OCI-M2 (cell line): ENCODE measurements at regions not wholly inside any gene's neighbourhood (a gene's known extent, or its start where the extent isn't known, plus 50 kb on each side); places are given as distances from the start of the nearest gene placed in this dataset.

Experiments
- DNase-seq: peaks from one replicate; lab custom pipeline; 2025; ENCODE audit not compliant: unreplicated experiment; lab: John Stamatoyannopoulos, UW

DNA sequence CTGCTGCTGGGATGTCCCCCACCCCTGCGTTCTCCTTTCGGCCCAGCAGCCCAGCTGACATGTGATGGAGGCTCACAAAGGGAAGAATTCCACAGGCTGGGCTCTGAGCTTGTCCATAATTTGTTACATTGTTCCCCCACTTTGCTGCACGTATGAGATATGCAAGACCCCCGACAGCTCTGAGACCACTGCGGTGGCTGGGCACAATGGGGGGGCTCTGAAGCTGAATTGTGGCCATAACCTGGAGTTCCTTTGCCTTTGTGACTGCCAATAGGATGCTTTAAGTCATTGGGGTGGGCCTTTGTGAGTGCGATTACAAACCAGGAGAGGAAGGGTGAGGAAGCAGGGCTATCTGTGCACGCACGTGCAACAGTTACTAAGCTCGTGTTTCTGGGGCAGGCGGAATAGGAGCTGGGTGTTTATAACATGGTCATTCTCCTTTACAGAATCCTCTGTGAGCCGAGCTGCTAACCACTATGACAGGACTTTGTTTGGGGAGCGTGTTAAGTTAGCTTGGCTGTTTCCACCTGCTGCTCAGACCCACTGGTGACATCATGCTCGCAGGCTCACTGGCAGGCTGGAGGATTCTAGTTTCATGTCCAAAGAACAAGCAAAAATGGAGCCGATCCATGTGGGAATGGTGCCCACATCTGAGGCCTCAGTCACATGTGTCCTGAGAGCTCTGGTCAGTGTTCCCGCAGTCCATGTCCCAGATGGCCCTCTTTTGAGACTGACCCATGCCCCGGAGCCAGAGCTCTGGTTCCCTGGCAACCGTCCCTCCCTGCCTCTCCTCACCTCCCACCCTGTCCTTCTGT, 208.3 kb upstream of the SALL1 start:
- DNase-seq, result no peak

- DNase-seq, result no peak
Observed at GRCh38 chr16:51357839-51358238, 206.8 kb upstream of the SALL1 start.

GRCh38 chr16:51355875-51356274, 204.8 kb upstream of the SALL1 start:
- no peak for DNase-seq

GRCh38 chr16:51355195-51355594, 204.1 kb upstream of the SALL1 start:
- no peak for DNase-seq

DNA sequence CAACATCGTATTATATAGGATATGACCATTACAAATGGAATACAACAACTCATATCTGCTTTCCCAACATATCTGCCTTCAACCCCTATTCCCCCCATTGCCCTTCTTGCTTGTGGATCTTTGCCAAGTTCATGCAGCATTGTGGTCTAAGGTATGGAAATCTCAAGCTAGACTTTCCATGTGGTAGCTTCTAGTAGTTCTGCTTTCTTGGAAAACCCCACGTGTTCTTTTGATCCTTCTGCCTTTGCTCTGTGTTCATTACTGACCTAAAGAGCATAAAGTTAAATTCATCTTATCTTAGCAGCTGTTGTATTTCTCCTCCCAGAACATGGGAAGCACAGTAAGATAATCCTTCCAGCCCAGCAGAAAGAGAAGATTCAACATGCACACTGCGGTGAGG, 202.0 kb upstream of the SALL1 start:
- no peak for DNase-seq

GRCh38 chr16:51349626-51350025, 198.6 kb upstream of the SALL1 start:
- no peak for DNase-seq

GRCh38 chr16:51343411-51343810, 192.3 kb upstream of the SALL1 start:
- no peak for DNase-seq

DNA sequence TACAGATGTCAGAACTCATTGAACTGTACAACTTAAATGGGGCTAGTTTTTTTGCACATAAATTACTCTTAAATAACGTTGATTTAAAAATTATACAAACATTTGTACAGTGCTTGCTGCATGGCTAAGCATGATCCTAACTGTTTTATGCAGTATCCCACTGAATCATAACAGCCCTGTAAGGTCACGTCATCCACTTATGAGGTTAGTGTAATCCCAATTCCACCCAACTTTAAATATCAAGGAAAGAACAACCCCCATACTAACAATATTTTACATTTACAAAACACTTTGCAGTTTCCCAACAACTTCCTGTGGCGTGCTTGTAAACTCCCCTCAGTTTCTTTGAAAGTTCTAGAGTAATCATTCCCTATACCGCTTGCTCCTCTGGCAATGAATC, 190.1 kb upstream of the SALL1 start:
- DNase-seq, result no peak

- DNase-seq, result no peak
Observed at GRCh38 chr16:51337662-51338061, 186.6 kb upstream of the SALL1 start.

- DNase-seq, result no peak
Observed at GRCh38 chr16:51328733-51329132, 177.7 kb upstream of the SALL1 start.

DNA sequence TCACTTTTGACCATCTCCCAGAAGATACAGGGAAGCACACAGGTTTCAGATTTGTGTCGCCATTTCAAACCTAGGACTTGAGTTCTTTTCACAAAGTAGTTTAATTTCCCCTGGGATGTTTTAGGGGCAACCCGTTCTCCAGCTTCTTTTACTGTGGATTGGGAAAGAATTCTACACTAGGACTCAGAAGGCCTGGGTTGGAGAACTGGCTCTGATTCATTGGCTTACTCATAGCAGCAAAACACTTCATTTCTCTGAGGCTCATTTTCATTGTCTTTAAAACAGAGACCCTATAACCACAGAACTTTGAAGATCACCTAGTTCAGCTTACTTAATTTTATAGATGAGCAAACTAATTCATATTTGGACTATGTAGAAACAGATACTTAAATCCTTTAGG, 175.9 kb upstream of the SALL1 start:
- no peak for DNase-seq

DNA sequence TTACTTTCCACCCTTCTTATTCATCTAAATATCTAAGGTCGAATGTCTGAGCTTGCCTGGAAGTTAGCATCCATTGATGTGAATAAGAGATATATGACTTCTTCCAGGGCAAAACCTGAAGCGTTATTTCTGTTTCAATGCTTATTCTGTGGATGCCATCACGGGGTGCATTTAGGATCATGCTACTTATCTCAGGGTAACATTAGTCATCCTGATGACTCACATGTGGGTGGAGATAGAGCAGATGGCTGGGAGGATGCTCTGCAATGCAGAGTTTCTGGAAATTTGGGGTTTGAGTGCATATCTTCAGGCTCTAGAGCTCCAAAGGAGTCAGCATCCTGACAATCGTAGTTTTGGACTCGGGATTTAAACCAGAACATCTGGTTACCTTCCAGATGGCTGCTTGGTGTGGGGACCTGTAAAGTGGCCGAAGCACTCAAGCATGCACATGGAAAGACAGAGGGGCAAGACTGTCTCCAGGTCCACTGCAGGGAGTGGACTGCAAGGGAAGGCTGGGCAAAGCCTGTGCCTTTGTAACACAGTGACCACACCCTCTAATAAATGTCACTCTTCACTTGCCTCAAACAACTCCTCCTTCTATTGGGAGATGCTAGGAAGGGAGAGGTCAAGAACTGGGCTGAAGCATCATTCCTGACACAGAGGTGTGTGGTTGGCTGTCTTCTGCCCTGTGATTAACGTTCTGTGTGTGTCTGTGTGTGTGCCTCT, 175.2 kb upstream of the SALL1 start:
- DNase-seq, result no peak

- DNase-seq, result no peak
Observed at GRCh38 chr16:51321251-51321650, 170.2 kb upstream of the SALL1 start.

DNA sequence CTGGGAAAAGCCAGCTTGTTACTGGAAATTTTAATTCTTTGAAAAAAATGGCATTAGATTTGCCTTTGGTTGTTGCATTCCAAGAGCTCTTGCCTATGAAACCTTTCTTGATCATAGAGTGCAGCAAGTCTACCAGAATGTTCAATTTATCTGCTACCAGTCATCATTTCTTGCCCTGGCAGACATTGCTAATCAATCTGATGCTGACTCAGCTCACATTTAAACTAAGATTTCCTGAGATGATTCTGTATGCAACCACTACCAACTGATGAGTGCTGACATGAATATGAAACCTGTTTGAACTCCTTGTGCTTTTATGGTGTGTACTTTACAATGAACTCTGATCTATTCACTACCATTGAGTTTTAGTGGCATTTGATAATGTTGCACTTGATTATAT, 166.5 kb upstream of the SALL1 start:
- DNase-seq, result no peak

- DNase-seq, result no peak
Observed at GRCh38 chr16:51313198-51313597, 162.1 kb upstream of the SALL1 start.

DNA sequence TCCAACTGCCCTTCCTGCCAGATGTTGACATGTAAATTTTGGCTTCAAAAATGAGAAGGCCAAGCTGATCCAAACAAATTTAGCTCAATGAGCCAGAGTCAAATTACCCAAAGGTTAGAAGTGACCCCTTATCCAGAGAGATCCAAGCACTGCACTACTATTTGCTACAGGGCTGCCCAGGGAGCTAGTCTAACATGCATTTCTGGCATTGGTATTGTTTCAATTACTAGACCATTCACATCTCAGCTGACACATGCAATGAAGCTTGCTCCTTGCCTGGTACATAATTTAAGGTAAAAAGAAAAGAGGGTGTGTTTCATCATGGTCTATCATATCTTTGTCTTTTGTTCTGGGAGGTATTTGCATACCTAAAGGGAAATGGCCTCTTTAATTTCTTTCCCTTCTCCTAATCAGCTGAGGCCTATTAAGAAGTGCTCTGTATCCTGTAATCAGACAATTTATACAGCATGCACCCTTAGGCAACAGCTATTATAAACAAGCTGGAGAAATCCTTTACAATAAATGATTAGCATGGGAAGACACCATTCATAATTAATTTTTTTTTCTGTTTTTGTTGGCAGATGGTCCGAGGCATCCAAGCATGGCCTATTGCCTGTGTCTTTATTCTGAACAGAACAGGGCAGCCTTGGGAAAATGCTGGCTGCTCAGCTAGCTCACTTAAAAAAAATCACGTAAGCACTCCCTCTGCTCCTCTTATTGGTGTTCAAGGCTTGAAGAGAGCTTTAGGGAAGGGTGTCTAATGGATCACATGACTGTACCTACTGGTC, 161.5 kb upstream of the SALL1 start:
- no peak for DNase-seq

GRCh38 chr16:51310159-51310558, 159.1 kb upstream of the SALL1 start:
- no peak for DNase-seq

GRCh38 chr16:51306886-51307595, 156.0 kb upstream of the SALL1 start:
- no peak for DNase-seq

GRCh38 chr16:51306116-51306515, 155.0 kb upstream of the SALL1 start:
- no peak for DNase-seq

DNA sequence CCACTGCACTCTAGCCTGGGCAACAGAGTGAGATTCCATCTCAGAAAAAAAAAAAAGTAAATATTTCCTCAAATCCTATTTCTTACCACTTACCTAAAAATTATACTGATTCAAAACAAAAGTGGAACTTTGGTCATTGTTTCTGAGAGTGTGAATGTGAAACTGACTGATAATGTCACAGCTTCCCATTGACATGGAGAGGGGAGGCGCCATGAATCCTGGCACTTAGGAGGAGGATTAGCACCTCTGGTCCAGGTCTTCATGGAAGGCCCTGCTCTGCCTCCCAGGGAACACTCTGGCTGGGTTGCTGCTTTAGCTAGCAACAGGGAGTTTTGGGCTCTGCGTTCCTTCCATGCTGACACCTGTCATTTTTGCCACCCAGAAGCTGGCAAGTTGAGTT, 154.3 kb upstream of the SALL1 start:
- no peak for DNase-seq

DNA sequence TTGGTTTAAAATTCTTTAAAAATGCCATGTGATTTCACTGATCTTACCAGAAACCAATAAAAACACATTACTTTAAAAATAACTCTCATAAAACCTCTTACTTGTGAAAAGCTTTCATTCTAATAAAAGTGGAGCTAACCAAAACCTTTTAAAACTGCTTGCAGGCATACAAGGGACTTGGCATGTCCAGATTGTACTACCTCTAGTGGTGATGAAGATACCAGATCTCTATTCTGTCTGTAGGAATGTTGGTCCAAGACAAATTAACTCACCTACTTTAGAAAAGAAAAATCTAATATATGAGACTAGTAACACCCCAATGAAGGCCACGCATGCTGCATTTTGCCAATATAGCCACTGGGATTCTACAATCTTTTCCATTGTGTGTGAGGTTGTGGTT, 151.0 kb upstream of the SALL1 start:
- DNase-seq, result no peak
